Right cardiac atrium (tissue), 5 donors: ENCODE measurements at regions not wholly inside any gene's neighbourhood (a gene's known extent, or its start where the extent isn't known, plus 50 kb on each side); places are given as distances from the start of the nearest gene placed in this dataset.
"Not testable (repeated sequence)": the region's sequence is repeated elsewhere in the genome, so short reads cannot be mapped to it uniquely, and the experiment has no call there.

Experiments
- ATAC-seq, 2 donors: fragments of 200-7000 bp; cut with Tn5 transposase; one replicate each; pipeline versions ENCODE4 v1.8.0 to v1.9.1; 2020; ENCODE audit warnings: moderate library complexity in 2 of 2, mild to moderate bottlenecking in 1 of 2
- DNase-seq, 3 donors: peaks; one replicate each; pipeline ENCODE4 v3.0.0-alpha.2; 2020
- H3K27ac ChIP-seq: one replicate; pipeline ENCODE4 v1.5.1; 2013; ENCODE audit warnings: mild to moderate bottlenecking, low read length, control low read depth, moderate library complexity
- H3K27me3 ChIP-seq: one replicate; pipeline ENCODE4 v1.6.1; 2013; ENCODE audit not compliant: control insufficient read depth, insufficient read depth
- H3K4me1 ChIP-seq: one replicate; pipeline ENCODE4 v1.6.1; 2013; ENCODE audit warnings: low read length; ENCODE audit not compliant: control insufficient read depth, insufficient read depth
- H3K4me3 ChIP-seq: one replicate; pipeline ENCODE4 v1.5.1; 2013; ENCODE audit warnings: low read length, control low read depth
- H3K9me3 ChIP-seq: one replicate; pipeline ENCODE4 v1.6.1; 2013; ENCODE audit warnings: low read length; ENCODE audit not compliant: control insufficient read depth
- WGBS: extraction: QIAGEN DNeasy Blood & Tissue Kit; methylation state at CpG from one replicate; pipeline ENCODE4 v1.1.7; 2013; 5-methylcytosine and 5-hydroxymethylcytosine counted together
- intact Hi-C, 4 donors: fragments of 100-400 bp; cut with DNase I; formaldehyde crosslinking; loops; one replicate each; pipeline versions ENCODE4 v1.11.0 to v1.14.0; 2022 to 2023
- donor health status: healthy with polysubstance abuse.
- donor health status: DM: no; HTN: yes; CAD: no.
- donor health status: DM: no; HTN: no; CAD: no.
- donor health status: DM: no; HTN: yes; CAD: no; lungs with severe emphysema.
- donor health status: DM: yes; HTN: yes; CAD: no.

- Histone ChIP-seq H3K9me3 (no peaks in the 10 kb centered on the region), H3K27me3 (no peaks in the 10 kb centered on the region), H3K27ac (no peak overlapping the region), H3K4me1 (no peaks in the 10 kb centered on the region), H3K4me3 (no peak overlapping the region)
- ATAC-seq (no peak), DNase-seq (peak in 2 of 3 donors; percentile 13 to 18)
- 93% methylated on average over 7 of the region's 7 CpGs for WGBS
- intact Hi-C loops: no loop called here
Measured at GRCh38 chr20:25848222-25848621, 151.6 kb upstream of the ZNF337 start.

DNA sequence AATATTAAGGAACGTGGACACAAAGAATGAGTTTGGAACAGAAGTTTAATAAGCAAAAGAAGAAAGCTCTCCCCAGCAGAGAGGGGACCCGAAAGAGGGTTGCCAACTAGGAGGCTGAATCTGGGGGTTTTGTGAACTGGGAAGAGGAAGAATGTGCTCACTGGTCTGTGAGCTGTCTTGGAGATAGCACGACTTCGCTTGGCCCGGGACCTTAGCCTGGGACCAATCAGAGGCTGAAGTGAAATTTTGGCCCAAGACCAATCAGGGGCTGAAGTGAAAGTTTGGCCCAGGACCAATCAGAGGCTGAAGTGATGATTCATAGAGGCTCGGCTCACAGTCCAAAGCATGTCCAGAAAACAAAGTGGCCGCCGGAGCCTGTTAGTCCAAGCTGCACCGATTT lies 148.0 kb upstream of the ZNF337 start:
- H3K4me3 ChIP-seq, H3K9me3 ChIP-seq, H3K4me1 ChIP-seq, H3K27ac ChIP-seq, DNase-seq, H3K27me3 ChIP-seq, intact Hi-C loops: not testable (repeated sequence)
- no CpG with 5 or more reads among the region's 9 CpGs for WGBS
- ATAC-seq: peak; percentile 66 to 88

GRCh38 chr20:25813511-25813910 lies 116.9 kb upstream of the ZNF337 start:
- H3K4me3 ChIP-seq, H3K27me3 ChIP-seq, H3K4me1 ChIP-seq, DNase-seq, ATAC-seq, H3K27ac ChIP-seq, H3K9me3 ChIP-seq, intact Hi-C loops: not testable (repeated sequence)
- WGBS: no CpG with 5 or more reads among the region's 5 CpGs

- DNase-seq, H3K9me3 ChIP-seq, H3K4me3 ChIP-seq, H3K4me1 ChIP-seq, H3K27ac ChIP-seq, intact Hi-C loops, H3K27me3 ChIP-seq: not testable (repeated sequence)
- WGBS: no CpG with 5 or more reads among the region's 45 CpGs
- ATAC-seq: peak; percentile 65 to 85
Measured at GRCh38 chr20:25798174-25798993, 101.7 kb upstream of the ZNF337 start.

DNA sequence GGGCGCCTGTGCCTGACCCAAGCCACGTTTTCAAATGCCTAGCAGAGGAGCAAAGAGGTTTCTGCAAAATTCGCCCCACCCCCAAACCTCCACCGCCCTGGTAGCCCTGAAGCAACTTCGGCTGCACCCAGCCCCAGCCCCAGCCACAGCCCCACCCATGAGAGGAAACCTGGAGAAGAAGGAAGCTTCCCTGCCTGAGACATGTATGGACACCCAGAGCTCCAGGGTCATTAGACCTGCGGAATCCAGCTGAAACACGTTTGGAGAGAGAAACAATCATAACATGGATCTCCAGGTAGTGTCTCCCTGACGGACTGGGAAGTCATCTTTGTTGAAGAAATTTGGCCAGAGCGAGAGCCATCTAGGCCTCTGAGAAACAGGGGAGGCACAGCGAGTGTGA lies 100.4 kb upstream of the ZNF337 start:
- H3K4me1 ChIP-seq, H3K27ac ChIP-seq, DNase-seq, ATAC-seq, H3K27me3 ChIP-seq, intact Hi-C loops, H3K4me3 ChIP-seq, H3K9me3 ChIP-seq: not testable (repeated sequence)
- no CpG with 5 or more reads among the region's 10 CpGs for WGBS

DNA sequence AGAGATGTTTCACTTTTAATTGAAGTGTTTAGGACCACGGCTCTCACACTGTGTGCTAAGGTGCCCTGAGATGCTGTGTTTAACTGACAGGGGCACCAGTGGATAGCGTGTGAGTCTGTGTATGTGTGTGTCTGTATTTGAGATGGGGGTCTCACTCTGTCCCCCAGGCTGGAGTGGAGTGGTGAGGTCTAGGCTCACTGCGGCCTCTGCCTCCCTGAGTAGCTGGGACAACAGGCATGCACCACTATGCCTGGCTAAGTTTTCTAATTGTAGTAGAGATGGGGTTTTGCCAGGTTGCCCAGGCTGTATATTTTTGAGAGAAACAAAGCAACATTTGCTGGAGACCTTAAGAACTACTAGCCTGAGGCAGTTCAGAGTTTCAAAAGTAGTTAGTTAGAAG lies 80.6 kb upstream of the ZNF337 start:
- H3K9me3 ChIP-seq, intact Hi-C loops, H3K27me3 ChIP-seq, H3K4me1 ChIP-seq, H3K4me3 ChIP-seq, H3K27ac ChIP-seq, DNase-seq, ATAC-seq: not testable (repeated sequence)
- WGBS: 76% methylated on average over 3 of the region's 3 CpGs

GRCh38 chr20:25774711-25775110 lies 78.1 kb upstream of the ZNF337 start:
- ATAC-seq, H3K9me3 ChIP-seq, H3K4me1 ChIP-seq, H3K27me3 ChIP-seq, H3K27ac ChIP-seq, H3K4me3 ChIP-seq, intact Hi-C loops: not testable (repeated sequence)
- WGBS: 90% methylated on average over 24 of the region's 24 CpGs
- DNase-seq: peak in 1 of 3 donors; percentile 52

DNA sequence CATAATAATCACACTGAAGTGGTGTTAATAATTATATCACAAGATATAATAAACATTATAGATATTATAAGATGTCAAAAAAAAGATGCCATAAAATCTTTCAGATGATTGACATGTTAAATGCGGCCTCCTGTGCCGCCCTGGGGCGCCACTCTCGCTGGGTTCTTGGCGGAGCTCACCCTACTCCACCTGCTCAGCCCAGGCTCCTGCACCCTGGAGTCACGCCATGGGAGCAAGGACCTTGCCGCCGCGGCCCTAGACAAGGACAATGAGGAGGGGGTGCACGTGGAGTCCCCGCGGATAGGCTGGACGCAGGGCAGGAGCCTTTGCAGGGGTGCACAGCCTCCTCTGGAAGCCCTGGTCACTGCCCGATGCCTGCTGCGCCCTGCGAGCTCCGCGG lies 77.5 kb upstream of the ZNF337 start:
- 94% methylated on average over 13 of the region's 18 CpGs for WGBS

GRCh38 chr20:25772437-25772836 lies 75.8 kb upstream of the ZNF337 start:
- DNase-seq, ATAC-seq, H3K4me1 ChIP-seq, H3K9me3 ChIP-seq, H3K27me3 ChIP-seq, intact Hi-C loops, H3K4me3 ChIP-seq, H3K27ac ChIP-seq: not testable (repeated sequence)
- 93% methylated on average over 3 of the region's 3 CpGs for WGBS

More for the DNA sequence above, 77.5 kb upstream of the ZNF337 start:
- H3K27ac ChIP-seq, H3K9me3 ChIP-seq, intact Hi-C loops, ATAC-seq, H3K4me1 ChIP-seq, DNase-seq, H3K4me3 ChIP-seq, H3K27me3 ChIP-seq: not testable (repeated sequence)

- H3K27ac ChIP-seq, H3K9me3 ChIP-seq, intact Hi-C loops, H3K27me3 ChIP-seq, DNase-seq, H3K4me1 ChIP-seq, ATAC-seq, H3K4me3 ChIP-seq: not testable (repeated sequence)
- WGBS: no CpG with 5 or more reads among the region's 1 CpG
Measured at GRCh38 chr20:25771818-25772217, 75.2 kb upstream of the ZNF337 start.

- no peaks in the 10 kb centered on the region for H3K9me3 ChIP-seq
- ATAC-seq (no peak), DNase-seq (no peak)
- no peak overlapping the region for H3K4me3 ChIP-seq
- H3K27me3 ChIP-seq: no peaks in the 10 kb centered on the region
- intact Hi-C loops: no loop called here
- no peaks in the 10 kb centered on the region for H3K4me1 ChIP-seq
- H3K27ac ChIP-seq: no peak overlapping the region
Measured at GRCh38 chr20:25761596-25761995, 64.9 kb upstream of the ZNF337 start.
